ENCODE measurements at regions not wholly inside any gene's neighbourhood (a gene's known extent, or its start where the extent isn't known, plus 50 kb on each side); places are given as distances from the start of the nearest gene placed in this dataset.

- TF ChIP-seq GATA3 (IDR thresholded peaks at IDR 0.05; ENCODE audit: low read depth, low read length) (no peak), GATA2 (IDR thresholded peaks at IDR 0.05; ENCODE audit: low read depth, low read length) (no peak)
Observed at GRCh38 chr2:190759749-190760213, 110.9 kb downstream of the NAB1 start.

All from SH-SY5Y (cell line).